ENCODE measurements at regions not wholly inside any gene's neighbourhood (a gene's known extent, or its start where the extent isn't known, plus 50 kb on each side); places are given as distances from the start of the nearest gene placed in this dataset.

- TF ChIP-seq CTCF (conservative IDR thresholded peaks at IDR 0.05; ENCODE audit: low read depth, low read length) = no peak
- TF ChIP-seq EZH2phosphoT487 (IDR thresholded peaks at IDR 0.05; ENCODE audit: borderline replicate concordance, low read length) = no peak
- TF ChIP-seq EZH2 (IDR thresholded peaks at IDR 0.05; ENCODE audit: low read length, unreplicated experiment) = no peak
These were observed 122.9 kb downstream of the ARRDC4 start for GRCh38 chr15:98083203-98083910.
